Activated CD4-positive, alpha-beta memory T cell treated with anti-CD3 and anti-CD28 coated beads for 36 hours (primary cell): ENCODE measurements at regions not wholly inside any gene's neighbourhood (a gene's known extent, or its start where the extent isn't known, plus 50 kb on each side); places are given as distances from the start of the nearest gene placed in this dataset.
"Not testable (repeated sequence)": the region's sequence is repeated elsewhere in the genome, so short reads cannot be mapped to it uniquely, and the experiment has no call there.

Source experiments
- CTCF ChIA-PET: fragments of 350-600 bp; sonication (Branson Sonifier 250); formaldehyde crosslinking; loops from one replicate; lab custom pipeline; 2021; ENCODE audit warnings: antibody characterized with exemption, inconsistent platforms; lab: Charles Lee
- POLR2A ChIA-PET: fragments of 350-600 bp; sonication (Branson Sonifier 250); formaldehyde crosslinking; loops from one replicate; lab custom pipeline; 2021; ENCODE audit warnings: antibody characterized with exemption; lab: Charles Lee
- DNase-seq: peaks from one replicate; pipeline ENCODE4 v3.0.0-alpha.2; 2020
- H3K27ac Mint-ChIP-seq: one replicate; pipeline ENCODE4 v1.8.0; 2021; ENCODE audit warnings: mixed read lengths
- H3K27me3 Mint-ChIP-seq: one replicate; pipeline ENCODE4 v1.8.0; 2021; ENCODE audit warnings: mixed read lengths
- H3K36me3 Mint-ChIP-seq: one replicate; pipeline ENCODE4 v1.8.0; 2021; ENCODE audit warnings: mixed read lengths
- H3K4me1 Mint-ChIP-seq: one replicate; pipeline ENCODE4 v1.8.0; 2021; ENCODE audit warnings: low read depth, mixed read lengths
- H3K4me3 Mint-ChIP-seq: one replicate; pipeline ENCODE4 v1.8.0; 2021; ENCODE audit warnings: mild to moderate bottlenecking, mixed read lengths
- H3K9me3 Mint-ChIP-seq: one replicate; pipeline ENCODE4 v1.8.0; 2021; ENCODE audit warnings: mixed read lengths
- intact Hi-C: fragments of 100-400 bp; cut with micrococcal nuclease; formaldehyde crosslinking; loops from one replicate; pipeline ENCODE4 v1.15.1; 2023

DNA sequence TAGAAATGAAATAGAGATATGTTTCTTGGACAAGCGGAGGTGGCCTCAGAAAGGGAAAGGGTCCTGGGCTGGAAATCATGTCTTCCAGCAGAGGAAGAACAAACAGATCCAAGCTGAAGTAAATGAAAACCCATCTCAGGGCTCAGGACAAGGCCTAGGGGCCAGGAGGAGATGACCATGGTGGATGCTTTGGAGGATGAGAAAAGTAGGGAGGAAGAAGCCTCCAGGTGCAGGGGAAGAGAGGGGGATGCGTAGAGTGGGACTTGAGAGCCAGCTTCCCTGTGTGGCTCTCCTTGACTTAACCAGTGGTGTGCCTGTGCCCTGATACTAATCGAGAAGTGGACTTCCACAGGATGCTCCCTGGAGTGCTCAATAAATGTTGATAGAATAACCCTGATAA lies 203.2 kb downstream of the FAM43A start:
- H3K9me3 Mint-ChIP-seq, result peaks cover 22% of the 10 kb centered on the region
- no peak overlapping the region for H3K4me3 Mint-ChIP-seq
- ChIA-PET CTCF (no interaction called here), POLR2A (no interaction called here)
- peaks cover 13% of the 10 kb centered on the region for H3K4me1 Mint-ChIP-seq
- no peak overlapping the region for H3K27ac Mint-ChIP-seq
- peaks cover 2% of the 10 kb centered on the region for H3K27me3 Mint-ChIP-seq
- DNase-seq, result no peak
- intact Hi-C loops, result no loop called here
- peaks cover 3% of the 10 kb centered on the region for H3K36me3 Mint-ChIP-seq

DNA sequence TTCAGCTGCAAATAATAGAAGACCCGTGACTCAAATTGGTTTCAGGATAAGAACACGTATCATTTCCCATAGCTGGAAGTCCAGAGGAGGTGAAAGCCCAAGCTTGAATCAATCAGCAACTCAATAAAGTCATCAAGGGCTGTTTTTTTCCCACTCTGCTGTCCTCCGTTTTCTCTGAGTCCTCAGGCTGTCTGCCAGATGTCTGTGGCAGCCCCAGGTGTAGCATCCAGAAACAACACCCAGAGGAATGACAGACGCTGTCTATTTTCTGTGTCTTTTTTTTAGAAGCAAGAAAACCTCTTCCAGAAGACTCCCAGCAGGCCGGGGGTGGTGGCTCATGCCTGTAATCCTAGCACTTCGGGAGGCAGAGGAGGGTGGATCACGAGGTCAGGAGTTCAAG lies 204.4 kb downstream of the FAM43A start:
- H3K4me1 Mint-ChIP-seq, result peaks cover 13% of the 10 kb centered on the region
- H3K36me3 Mint-ChIP-seq, result peaks cover 2% of the 10 kb centered on the region
- peaks cover 20% of the 10 kb centered on the region for H3K9me3 Mint-ChIP-seq
- DNase-seq, result no peak
- peaks cover 2% of the 10 kb centered on the region for H3K27me3 Mint-ChIP-seq
- POLR2A ChIA-PET, result no interaction called here
- no peak overlapping the region for H3K4me3 Mint-ChIP-seq
- intact Hi-C loops, result loop anchor here (10.0 kb wide), 1 partner anchor 205 kb away; the partner anchor contains the start of gene FAM43A
- CTCF ChIA-PET, result no interaction called here
- no peak overlapping the region for H3K27ac Mint-ChIP-seq

DNA sequence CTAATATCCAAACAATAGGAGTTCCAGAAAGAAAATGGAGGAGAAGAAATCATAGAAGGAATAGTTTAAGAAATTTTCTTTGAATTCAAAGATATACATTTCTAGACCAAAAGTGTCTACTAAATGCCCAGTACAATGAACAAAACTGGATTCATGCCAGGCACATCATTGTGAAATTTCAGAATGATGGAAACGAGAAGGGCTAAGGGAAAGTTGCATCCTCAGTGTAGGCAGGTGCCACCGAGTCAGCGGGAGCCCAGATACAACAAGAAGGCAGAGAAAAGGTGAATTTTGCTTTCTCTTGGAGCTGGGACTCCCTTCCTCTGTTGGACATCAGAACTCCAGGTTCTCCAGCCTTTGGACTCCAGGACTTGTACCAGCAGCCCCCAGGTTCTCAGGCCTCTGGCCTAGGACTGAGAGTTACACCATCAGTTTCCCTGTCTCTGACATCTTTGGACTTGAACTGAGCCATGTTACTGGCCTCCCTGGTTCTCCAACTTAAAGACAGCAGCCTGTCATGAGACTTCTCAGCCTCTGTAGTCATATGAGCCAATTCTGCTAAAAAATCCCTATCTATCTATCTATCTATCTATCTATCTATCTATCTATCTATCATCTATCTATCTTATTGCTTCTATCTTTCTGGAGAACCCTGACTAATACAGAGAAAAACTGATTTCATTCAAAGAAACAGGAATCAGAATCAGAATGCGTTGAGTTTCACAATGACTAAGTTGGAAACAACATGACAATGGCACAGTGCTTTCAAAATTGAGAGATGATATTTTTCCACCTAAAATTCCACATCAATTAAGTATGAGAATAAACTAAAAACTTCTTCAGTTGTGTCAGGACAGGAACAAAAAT lies 207.7 kb downstream of the FAM43A start:
- Mint-ChIP-seq H3K9me3 (peaks cover 16% of the 10 kb centered on the region), H3K27me3 (peaks cover 26% of the 10 kb centered on the region), H3K4me1 (peaks cover 13% of the 10 kb centered on the region), H3K36me3 (peaks cover 2% of the 10 kb centered on the region), H3K27ac (peak overlapping the region; percentile 11), H3K4me3 (no peak overlapping the region)
- ChIA-PET CTCF (no interaction called here), POLR2A (no interaction called here)
- peak; percentile 20 for DNase-seq
- intact Hi-C loops, result loop anchor here (10.0 kb wide), 1 partner anchor 209 kb away; the partner anchor contains the start of gene FAM43A

DNA sequence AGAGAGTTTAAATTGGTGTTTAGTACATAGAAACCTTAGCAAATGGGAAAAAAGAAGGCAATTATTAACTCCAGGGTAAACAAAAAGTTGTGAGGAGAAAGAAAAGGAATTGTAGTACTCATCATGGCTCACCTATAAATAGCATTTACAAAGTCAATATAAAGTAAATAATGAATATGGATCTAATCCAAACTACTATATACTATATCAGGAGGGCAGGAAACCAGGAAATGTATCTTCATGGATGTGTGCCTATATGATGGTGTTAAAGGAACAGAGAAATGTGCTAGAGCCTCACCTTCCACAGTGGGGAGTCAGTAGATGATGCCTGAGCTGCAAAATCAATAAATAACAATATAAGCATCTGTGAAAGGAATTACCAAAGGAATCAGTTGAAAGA lies 208.9 kb downstream of the FAM43A start:
- H3K4me1 Mint-ChIP-seq, result peaks cover 13% of the 10 kb centered on the region
- H3K36me3 Mint-ChIP-seq, result peaks cover 2% of the 10 kb centered on the region
- no peak for DNase-seq
- peaks cover 30% of the 10 kb centered on the region for H3K27me3 Mint-ChIP-seq
- peaks cover 21% of the 10 kb centered on the region for H3K9me3 Mint-ChIP-seq
- H3K4me3 Mint-ChIP-seq, result no peak overlapping the region
- intact Hi-C loops, result loop anchor here (10.0 kb wide), 1 partner anchor 210 kb away; the partner anchor contains the start of gene FAM43A
- POLR2A ChIA-PET, result no interaction called here
- CTCF ChIA-PET, result no interaction called here
- no peak overlapping the region for H3K27ac Mint-ChIP-seq

DNA sequence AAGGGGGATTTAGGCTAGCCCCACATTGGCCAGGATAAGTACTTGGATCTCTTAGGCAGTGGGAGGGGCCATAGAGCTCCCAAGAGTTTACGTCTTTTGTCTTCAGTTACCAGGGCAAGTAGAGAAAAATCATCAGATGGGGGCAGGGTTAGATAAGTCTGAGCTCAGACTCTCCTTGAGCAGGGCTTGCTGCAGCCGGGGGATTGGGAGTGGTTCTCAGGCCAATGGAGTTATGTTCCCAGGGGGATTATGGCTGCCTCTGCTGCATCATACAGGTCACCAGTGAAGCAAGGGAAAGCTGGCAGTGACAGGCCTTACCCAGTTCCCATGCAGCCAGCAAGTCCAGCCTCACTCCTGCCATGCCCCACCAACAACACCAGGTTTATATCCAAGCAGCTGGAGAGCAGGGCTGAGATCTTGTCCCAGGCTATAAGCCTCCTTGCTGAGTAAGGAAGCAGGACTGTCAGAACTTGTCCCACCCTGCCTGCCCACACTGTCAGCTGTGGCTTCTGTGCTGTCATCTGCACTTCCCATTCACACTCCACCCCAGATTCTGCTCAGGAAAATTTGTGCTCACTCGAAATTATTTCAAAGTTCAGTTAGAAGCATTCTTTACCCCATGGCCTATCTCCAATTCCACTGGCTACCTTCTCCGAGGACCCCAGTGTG lies 215.3 kb downstream of the FAM43A start:
- peaks cover 60% of the 10 kb centered on the region for H3K27me3 Mint-ChIP-seq
- POLR2A ChIA-PET, result no interaction called here
- intact Hi-C loops, result no loop called here
- H3K9me3 Mint-ChIP-seq, result peaks cover 27% of the 10 kb centered on the region
- peaks cover 2% of the 10 kb centered on the region for H3K4me1 Mint-ChIP-seq
- no peak overlapping the region for H3K4me3 Mint-ChIP-seq
- DNase-seq, result no peak
- CTCF ChIA-PET, result no interaction called here
- H3K36me3 Mint-ChIP-seq, result peaks cover 8% of the 10 kb centered on the region
- no peak overlapping the region for H3K27ac Mint-ChIP-seq

DNA sequence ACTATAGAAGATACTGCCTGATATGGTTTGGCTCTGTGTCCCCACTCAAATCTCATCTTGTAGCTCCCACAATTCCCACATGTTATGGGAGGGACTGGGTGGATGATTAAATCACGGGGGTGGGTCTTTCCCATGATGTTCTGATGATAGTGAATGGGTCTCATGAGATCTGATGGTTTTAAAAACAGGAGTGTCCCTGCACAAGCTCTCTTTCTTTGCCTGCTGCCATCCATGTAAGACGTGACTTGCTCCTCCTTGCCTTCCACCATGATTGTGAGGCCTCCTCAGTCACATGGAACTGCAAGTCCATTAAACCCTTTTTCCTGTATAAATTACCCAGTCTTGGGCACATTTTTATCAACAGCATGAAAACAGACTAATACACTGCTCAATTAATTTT lies 217.8 kb downstream of the FAM43A start:
- H3K27ac Mint-ChIP-seq, H3K4me3 Mint-ChIP-seq, H3K36me3 Mint-ChIP-seq, intact Hi-C loops, DNase-seq, CTCF ChIA-PET, H3K4me1 Mint-ChIP-seq, POLR2A ChIA-PET: not testable (repeated sequence)
- peaks cover 27% of the 10 kb centered on the region for H3K9me3 Mint-ChIP-seq
- H3K27me3 Mint-ChIP-seq, result peaks cover 42% of the 10 kb centered on the region

DNA sequence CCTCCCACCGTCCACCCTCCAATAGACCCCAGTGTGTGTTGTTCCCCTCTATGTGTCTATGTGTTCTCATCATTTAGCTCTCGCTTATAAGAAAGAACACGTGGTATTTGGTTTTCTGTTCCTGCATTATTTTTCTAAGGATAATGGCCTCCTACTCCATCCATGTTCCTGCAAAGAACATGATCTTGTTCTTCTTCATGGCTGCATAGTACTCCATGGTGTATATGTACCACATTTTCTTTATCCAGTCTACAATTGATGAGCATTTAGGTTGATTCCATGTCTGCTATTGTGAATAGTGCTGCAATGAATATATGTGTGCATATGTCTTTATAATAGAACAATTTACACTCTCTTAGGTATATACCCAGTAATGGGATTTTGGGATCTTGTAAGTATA lies 219.3 kb downstream of the FAM43A start:
- H3K36me3 Mint-ChIP-seq, H3K27ac Mint-ChIP-seq, H3K4me1 Mint-ChIP-seq, POLR2A ChIA-PET, CTCF ChIA-PET, H3K4me3 Mint-ChIP-seq, intact Hi-C loops, DNase-seq: not testable (repeated sequence)
- Mint-ChIP-seq H3K9me3 (peaks cover 18% of the 10 kb centered on the region), H3K27me3 (peaks cover 33% of the 10 kb centered on the region)

DNA sequence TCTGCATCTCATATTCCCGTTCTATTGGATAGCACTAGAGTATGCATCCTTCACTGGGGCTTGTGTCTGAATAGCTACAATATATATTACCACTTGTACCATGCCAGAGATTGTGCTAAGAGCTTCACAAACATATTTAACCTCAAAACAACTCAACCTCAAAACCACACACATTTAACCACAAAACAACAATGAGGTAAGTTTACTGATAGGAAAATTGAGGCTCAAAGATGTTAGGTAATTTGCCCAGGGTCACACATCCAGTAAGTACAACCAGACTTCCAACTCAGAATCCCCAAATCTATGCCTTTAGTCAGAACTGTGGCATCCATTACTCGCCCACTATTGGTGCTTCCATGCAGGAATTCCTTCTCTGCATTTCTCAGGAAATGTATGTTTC lies 220.0 kb downstream of the FAM43A start:
- CTCF ChIA-PET, result no interaction called here
- DNase-seq, result no peak
- Mint-ChIP-seq H3K9me3 (peaks cover 11% of the 10 kb centered on the region), H3K36me3 (peaks cover 5% of the 10 kb centered on the region), H3K4me1 (peaks cover 6% of the 10 kb centered on the region), H3K27ac (no peak overlapping the region), H3K4me3 (no peak overlapping the region), H3K27me3 (peaks cover 26% of the 10 kb centered on the region)
- intact Hi-C loops, result no loop called here
- POLR2A ChIA-PET, result no interaction called here

DNA sequence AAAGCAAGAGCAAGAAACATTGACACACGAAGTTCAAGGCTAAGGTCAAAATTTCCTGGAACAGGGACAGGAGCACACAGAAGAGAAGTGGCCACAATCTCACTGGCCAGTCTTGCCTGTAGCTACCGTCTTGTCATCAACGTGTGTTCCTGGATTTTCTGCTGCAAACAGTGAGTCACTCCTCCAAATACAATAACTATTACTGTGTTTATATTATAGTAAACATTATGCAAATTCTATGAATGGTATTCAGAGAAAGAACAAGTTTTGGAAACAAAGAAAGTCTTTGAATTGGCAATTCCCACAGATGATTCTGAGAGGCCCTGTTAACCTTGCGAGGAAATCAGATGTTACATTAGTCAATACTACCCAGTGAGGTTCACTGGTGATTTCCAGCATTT lies 220.5 kb downstream of the FAM43A start:
- Mint-ChIP-seq H3K4me3 (no peak overlapping the region), H3K4me1 (peaks cover 6% of the 10 kb centered on the region), H3K36me3 (peaks cover 5% of the 10 kb centered on the region), H3K9me3 (peaks cover 9% of the 10 kb centered on the region), H3K27ac (no peak overlapping the region), H3K27me3 (peaks cover 23% of the 10 kb centered on the region)
- intact Hi-C loops, result no loop called here
- CTCF ChIA-PET, result no interaction called here
- POLR2A ChIA-PET, result no interaction called here
- DNase-seq, result no peak

DNA sequence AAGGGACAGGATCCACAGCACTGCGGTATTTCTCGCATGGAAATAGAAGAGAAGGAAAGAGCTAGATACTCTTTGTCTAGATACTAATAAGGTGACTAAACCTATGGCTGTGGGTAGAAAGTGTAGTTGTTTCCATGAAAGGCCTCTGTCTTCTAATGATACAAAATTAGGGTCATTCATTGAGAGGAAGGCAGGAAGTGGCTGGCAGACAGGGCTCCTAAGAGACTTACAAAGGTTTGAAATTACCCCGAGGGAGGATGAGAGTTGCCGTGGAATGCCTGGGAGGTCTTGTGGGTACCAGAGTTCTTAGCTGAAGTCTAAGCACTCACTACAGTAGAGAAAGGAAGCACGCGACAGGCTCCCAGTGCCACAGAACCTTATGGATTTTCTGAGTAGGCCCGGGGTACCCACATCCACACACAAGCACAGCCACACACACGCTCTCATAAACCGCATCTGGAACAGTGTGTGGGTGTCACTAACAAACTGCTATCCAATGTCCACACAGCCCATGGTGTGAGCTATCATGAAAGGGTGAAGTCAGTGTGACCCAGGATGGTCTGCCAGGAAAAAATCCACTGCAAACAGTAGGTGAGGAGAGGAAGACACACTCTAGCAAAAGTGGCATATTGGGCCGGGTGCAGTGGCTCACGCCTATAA lies 221.4 kb downstream of the FAM43A start:
- intact Hi-C loops, result no loop called here
- peaks cover 21% of the 10 kb centered on the region for H3K27me3 Mint-ChIP-seq
- peaks cover 5% of the 10 kb centered on the region for H3K36me3 Mint-ChIP-seq
- H3K9me3 Mint-ChIP-seq, result peaks cover 9% of the 10 kb centered on the region
- H3K4me3 Mint-ChIP-seq, result no peak overlapping the region
- no peak overlapping the region for H3K27ac Mint-ChIP-seq
- H3K4me1 Mint-ChIP-seq, result peaks cover 6% of the 10 kb centered on the region
- DNase-seq, result peak; percentile 15
- ChIA-PET POLR2A (no interaction called here), CTCF (interaction anchor here (0.6 kb wide), 1 partner anchor 408 kb away, joined by 3 read pairs; no protein-coding TSS in a partner anchor)

DNA sequence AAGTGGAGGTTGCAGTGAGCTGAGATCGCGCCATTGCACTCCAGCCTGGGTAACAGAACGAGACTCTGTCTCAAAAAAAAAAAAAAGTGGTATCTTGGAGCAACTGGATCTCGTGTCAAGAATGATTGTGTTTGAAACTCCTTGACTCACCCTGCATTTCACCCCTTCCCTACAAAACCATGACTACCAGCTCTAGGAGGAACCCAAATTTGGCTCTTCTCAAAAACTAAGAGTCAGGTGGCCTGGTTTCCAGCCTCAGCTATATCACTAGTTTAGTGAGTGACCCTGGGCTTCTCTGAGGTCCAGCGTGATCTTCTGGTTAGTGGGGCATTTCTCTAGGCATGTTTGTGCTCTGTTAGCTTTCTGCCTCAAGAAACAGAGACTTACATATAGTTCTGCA lies 222.1 kb downstream of the FAM43A start:
- POLR2A ChIA-PET, result no interaction called here
- peaks cover 5% of the 10 kb centered on the region for H3K36me3 Mint-ChIP-seq
- H3K4me1 Mint-ChIP-seq, result peaks cover 6% of the 10 kb centered on the region
- peaks cover 9% of the 10 kb centered on the region for H3K9me3 Mint-ChIP-seq
- DNase-seq, result no peak
- H3K4me3 Mint-ChIP-seq, result no peak overlapping the region
- intact Hi-C loops, result no loop called here
- H3K27me3 Mint-ChIP-seq, result peaks cover 16% of the 10 kb centered on the region
- H3K27ac Mint-ChIP-seq, result no peak overlapping the region
- CTCF ChIA-PET, result interaction anchor here (0.6 to 1.5 kb wide), 2 partner anchors 225 to 408 kb away, joined by 3 to 5 read pairs; no protein-coding TSS in a partner anchor

DNA sequence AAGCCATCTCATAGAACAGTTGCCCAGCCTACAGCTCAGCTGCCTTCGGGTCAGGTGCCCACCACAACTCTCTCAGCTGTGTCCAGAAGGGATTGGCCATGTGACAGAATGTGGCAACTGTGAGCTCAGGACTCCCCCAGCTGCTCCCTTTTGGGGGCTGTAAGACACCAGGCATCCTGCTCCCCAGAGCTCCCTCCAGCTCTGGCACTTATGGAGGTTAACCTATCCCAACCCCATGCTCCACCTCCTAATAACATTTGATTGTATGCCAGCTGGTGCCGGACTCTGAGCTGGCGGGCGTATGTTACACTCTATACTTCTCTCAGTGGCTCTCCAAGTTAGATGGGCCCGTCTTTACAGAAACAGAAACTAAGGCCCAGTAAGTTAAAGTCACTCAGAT lies 222.8 kb downstream of the FAM43A start:
- ChIA-PET POLR2A (no interaction called here), CTCF (interaction anchor here (1.5 kb wide), 1 partner anchor 226 kb away, joined by 5 read pairs; no protein-coding TSS in a partner anchor)
- Mint-ChIP-seq H3K9me3 (peaks cover 6% of the 10 kb centered on the region), H3K36me3 (peaks cover 4% of the 10 kb centered on the region), H3K4me1 (peaks cover 6% of the 10 kb centered on the region), H3K4me3 (no peak overlapping the region), H3K27me3 (peaks cover 14% of the 10 kb centered on the region), H3K27ac (no peak overlapping the region)
- intact Hi-C loops, result no loop called here
- no peak for DNase-seq
